Peyer's patch (tissue), 4 donors: ENCODE measurements at regions not wholly inside any gene's neighbourhood (a gene's known extent, or its start where the extent isn't known, plus 50 kb on each side); places are given as distances from the start of the nearest gene placed in this dataset.

ENCODE experiments used
- POLR2A ChIP-seq, 2 donors: fragments of 450-650 bp; IDR thresholded peaks; one replicate each; pipeline ENCODE4 v1.5.1; 2017; ENCODE audit warnings: antibody characterized with exemption in 2 of 2, mild to moderate bottlenecking in 2 of 2, moderate library complexity in 2 of 2
- TF ChIP-seq, protein P1 (sequence below), 6 experiments: fragments of 450-650 bp in 4 of 6; fragments of 200-600 bp in 2 of 6; sonication (generic) in 1 of 6; IDR thresholded peaks; one replicate each; pipeline ENCODE4 v1.5.1; 2017 to 2019; ENCODE audit warnings: antibody characterized with exemption in 6 of 6, mild to moderate bottlenecking in 3 of 6, moderate library complexity in 1 of 6

DNA sequence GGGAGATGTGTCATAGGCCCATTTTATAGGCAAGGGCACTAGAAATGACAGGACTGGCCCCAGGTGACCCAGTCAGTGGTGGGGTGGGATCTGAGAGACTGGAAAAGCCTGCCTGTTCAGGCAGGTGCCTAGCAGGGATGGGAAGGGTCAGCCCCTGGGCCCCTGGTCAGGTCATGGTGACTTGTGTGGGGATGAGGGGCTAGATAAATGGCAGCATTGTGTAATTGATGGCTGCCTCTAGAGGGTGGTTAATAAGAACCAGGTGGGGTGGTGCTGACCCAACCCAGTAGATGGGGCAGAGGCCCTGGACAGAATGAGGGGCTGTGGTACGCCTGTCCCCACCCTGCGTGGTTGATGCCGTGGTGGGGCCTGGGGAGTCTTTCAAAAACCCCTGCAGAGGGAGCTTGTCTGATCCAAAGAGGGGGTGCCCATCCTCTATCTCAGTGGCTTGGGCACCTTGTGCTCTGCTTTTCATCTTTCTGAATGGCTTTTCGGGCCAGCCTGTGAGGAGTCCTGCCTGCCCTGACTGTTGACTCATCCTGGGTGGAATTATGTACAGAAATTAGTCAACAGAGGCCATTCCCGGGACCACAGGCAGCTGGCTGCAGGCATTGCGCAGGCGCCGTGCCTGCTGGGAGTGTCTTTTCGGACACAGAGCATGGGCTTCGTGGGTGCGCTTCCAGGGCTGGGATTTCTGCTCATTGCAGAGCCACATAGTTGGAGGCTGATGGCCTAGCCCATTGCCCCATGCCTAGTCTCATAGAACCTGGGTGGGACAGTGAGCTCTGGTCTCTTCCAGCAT lies 93.6 kb upstream of the PITX1 start:
- TF ChIP-seq, protein P1, sequence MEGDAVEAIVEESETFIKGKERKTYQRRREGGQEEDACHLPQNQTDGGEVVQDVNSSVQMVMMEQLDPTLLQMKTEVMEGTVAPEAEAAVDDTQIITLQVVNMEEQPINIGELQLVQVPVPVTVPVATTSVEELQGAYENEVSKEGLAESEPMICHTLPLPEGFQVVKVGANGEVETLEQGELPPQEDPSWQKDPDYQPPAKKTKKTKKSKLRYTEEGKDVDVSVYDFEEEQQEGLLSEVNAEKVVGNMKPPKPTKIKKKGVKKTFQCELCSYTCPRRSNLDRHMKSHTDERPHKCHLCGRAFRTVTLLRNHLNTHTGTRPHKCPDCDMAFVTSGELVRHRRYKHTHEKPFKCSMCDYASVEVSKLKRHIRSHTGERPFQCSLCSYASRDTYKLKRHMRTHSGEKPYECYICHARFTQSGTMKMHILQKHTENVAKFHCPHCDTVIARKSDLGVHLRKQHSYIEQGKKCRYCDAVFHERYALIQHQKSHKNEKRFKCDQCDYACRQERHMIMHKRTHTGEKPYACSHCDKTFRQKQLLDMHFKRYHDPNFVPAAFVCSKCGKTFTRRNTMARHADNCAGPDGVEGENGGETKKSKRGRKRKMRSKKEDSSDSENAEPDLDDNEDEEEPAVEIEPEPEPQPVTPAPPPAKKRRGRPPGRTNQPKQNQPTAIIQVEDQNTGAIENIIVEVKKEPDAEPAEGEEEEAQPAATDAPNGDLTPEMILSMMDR (IDR thresholded peaks at IDR 0.05): no peak
- TF ChIP-seq POLR2A (IDR thresholded peaks at IDR 0.05): no peak
